OCI-LY1 (cell line): ENCODE measurements at regions not wholly inside any gene's neighbourhood (a gene's known extent, or its start where the extent isn't known, plus 50 kb on each side); places are given as distances from the start of the nearest gene placed in this dataset.

Experiments
- H2AFZ ChIP-seq: fragments of 200-600 bp; sonication (generic), shearing (Covaris generic); 2 replicates; pipeline ENCODE4 v1.6.0; 2014; ENCODE audit warnings: antibody characterized with exemption, mild to moderate bottlenecking, low read length
- H3F3A ChIP-seq: fragments of 200-600 bp; sonication (generic), shearing (Covaris generic); 2 replicates; pipeline ENCODE4 v1.6.0; 2014; ENCODE audit warnings: mild to moderate bottlenecking, antibody characterized with exemption, low read length, moderate library complexity; ENCODE audit not compliant: insufficient read depth
- H3K27ac ChIP-seq: fragments of 200-600 bp; sonication (generic); 2 replicates; pipeline ENCODE4 v1.5.1; 2014; ENCODE audit warnings: low read length, mixed run types, mild to moderate bottlenecking, low read depth; ENCODE audit not compliant: poor library complexity, severe bottlenecking
- H3K27me3 ChIP-seq: fragments of 200-600 bp; sonication (generic); 2 replicates; pipeline ENCODE4 v1.6.0; 2014; ENCODE audit warnings: antibody characterized with exemption, mild to moderate bottlenecking, low read length, moderate library complexity; ENCODE audit not compliant: insufficient read depth
- H3K36me3 ChIP-seq: fragments of 200-600 bp; sonication (generic); 2 replicates; pipeline ENCODE4 v1.6.1; 2014; ENCODE audit warnings: mild to moderate bottlenecking, antibody characterized with exemption, low read length, moderate library complexity, mixed read lengths; ENCODE audit not compliant: insufficient read depth
- H3K4me1 ChIP-seq: fragments of 200-600 bp; sonication (generic); 2 replicates; pipeline ENCODE4 v1.5.1; 2014; ENCODE audit warnings: mild to moderate bottlenecking, low read length, moderate library complexity; ENCODE audit not compliant: insufficient read depth, severe bottlenecking
- H3K4me2 ChIP-seq: fragments of 200-600 bp; sonication (generic), shearing (Covaris generic); 2 replicates; pipeline ENCODE4 v1.6.1; 2014; ENCODE audit warnings: low read length
- H3K4me3 ChIP-seq: fragments of 200-600 bp; sonication (generic); 2 replicates; pipeline ENCODE4 v1.5.1; 2014; ENCODE audit warnings: low read length, low read depth, mild to moderate bottlenecking, mixed read lengths; ENCODE audit not compliant: poor library complexity, severe bottlenecking
- H3K79me2 ChIP-seq: fragments of 200-600 bp; shearing (Covaris generic); 2 replicates; pipeline ENCODE4 v1.6.1; 2016; ENCODE audit warnings: mixed run types, low read length, mixed read lengths; ENCODE audit not compliant: insufficient read depth
- H3K9ac ChIP-seq: fragments of 200-600 bp; sonication (generic), shearing (Covaris generic); 2 replicates; pipeline ENCODE4 v1.6.1; 2014; ENCODE audit warnings: mild to moderate bottlenecking, low read length, mixed read lengths
- H3K9me2 ChIP-seq: fragments of 200-600 bp; sonication (generic), shearing (Covaris generic); 2 replicates; pipeline ENCODE4 v1.6.1; 2014; ENCODE audit warnings: low read depth, mild to moderate bottlenecking, low read length, mixed read lengths
- H3K9me3 ChIP-seq: fragments of 200-600 bp; shearing (Covaris generic); 2 replicates; pipeline ENCODE4 v1.6.1; 2014; ENCODE audit warnings: low read length, mixed read lengths
- H4K20me1 ChIP-seq: fragments of 200-600 bp; sonication (generic), shearing (Covaris generic); 2 replicates; pipeline ENCODE4 v1.6.0; 2016; ENCODE audit warnings: mild to moderate bottlenecking, low read length; ENCODE audit not compliant: insufficient read depth
- CTCF ChIP-seq: fragments of 200-600 bp; sonication (generic), shearing (Covaris generic); IDR thresholded peaks from 2 replicates; pipeline ENCODE4 v1.5.1; 2017; ENCODE audit warnings: mild to moderate bottlenecking, antibody characterized with exemption, low read length, moderate library complexity, mixed read lengths
- EZH2 ChIP-seq: fragments of 200-600 bp; sonication (generic), shearing (Covaris generic); IDR thresholded peaks from 2 replicates; pipeline ENCODE4 v1.8.0; 2017; ENCODE audit warnings: borderline replicate concordance, mixed run types, mild to moderate bottlenecking, antibody characterized with exemption, low read length, moderate library complexity, mixed read lengths

DNA sequence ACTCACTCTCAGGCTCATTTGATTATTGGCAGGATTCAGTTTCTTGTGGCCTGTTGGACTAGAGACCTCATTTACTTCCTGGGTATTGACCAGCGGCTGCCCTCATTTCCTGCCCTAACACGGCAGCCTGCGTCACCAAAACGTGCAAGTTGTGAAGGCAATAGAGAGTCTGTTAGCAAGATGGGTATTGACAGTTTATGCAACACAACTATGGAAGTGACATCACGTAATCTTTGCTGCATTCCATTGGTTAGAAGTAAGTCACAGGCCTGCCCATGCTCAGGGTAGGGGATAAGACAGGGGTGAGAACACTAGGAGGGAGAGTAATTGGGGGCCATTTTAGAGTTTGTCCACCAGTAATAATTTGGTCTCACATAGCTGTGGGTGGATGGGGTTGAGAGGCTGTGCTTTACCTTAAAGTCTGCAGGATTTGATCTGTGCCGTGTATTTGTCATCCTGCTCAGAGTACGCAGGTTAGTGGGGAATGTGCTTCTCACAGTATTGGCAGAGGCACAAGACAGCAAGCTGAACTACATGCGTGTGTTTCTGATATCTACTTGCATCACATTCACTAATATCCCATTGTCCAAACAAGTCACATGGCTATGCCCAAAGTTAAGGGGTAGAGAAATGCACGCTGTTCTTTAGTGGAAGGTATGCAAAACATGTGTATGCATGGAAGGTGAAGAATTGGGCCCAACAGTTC is 83.3 kb downstream of the EDEM1 start:
- Histone ChIP-seq H3K9ac (no peak overlapping the region), H3K9me3 (no peaks in the 10 kb centered on the region), H3K27ac (no peak overlapping the region), H3K36me3 (no peaks in the 10 kb centered on the region), H2AFZ (no peak overlapping the region), H3K4me3 (no peak overlapping the region), H3F3A (no peaks in the 10 kb centered on the region), H3K4me2 (no peak overlapping the region), H4K20me1 (no peaks in the 10 kb centered on the region), H3K9me2 (no peaks in the 10 kb centered on the region), H3K27me3 (no peaks in the 10 kb centered on the region), H3K79me2 (no peaks in the 10 kb centered on the region), H3K4me1 (no peaks in the 10 kb centered on the region)
- TF ChIP-seq EZH2 (no peak), CTCF (no peak)

DNA sequence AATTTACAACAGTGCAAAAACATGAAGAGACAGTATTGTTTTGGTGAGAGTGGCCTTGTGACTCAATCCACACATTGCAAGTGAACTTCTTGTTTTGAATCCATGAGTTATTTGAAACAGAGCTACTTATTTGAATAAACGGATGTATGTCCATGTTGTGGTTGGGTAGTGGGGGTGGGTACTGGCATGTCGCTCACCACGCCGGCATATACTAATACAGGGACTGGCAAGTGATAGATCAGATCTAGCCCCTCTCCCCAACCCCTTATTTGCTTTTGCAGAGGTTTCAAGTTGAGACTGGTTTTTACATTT is 83.8 kb downstream of the EDEM1 start:
- Histone ChIP-seq H3F3A (no peaks in the 10 kb centered on the region), H3K27ac (no peak overlapping the region), H2AFZ (no peak overlapping the region), H4K20me1 (no peaks in the 10 kb centered on the region), H3K9me2 (no peaks in the 10 kb centered on the region), H3K9me3 (no peaks in the 10 kb centered on the region), H3K9ac (no peak overlapping the region), H3K4me1 (no peaks in the 10 kb centered on the region), H3K4me3 (no peak overlapping the region), H3K79me2 (no peaks in the 10 kb centered on the region), H3K27me3 (no peaks in the 10 kb centered on the region), H3K4me2 (no peak overlapping the region), H3K36me3 (no peaks in the 10 kb centered on the region)
- TF ChIP-seq EZH2 (no peak), CTCF (no peak)

- Histone ChIP-seq H2AFZ (no peak overlapping the region), H3K9me3 (no peaks in the 10 kb centered on the region), H3K4me1 (no peaks in the 10 kb centered on the region), H3K27me3 (no peaks in the 10 kb centered on the region), H3F3A (no peaks in the 10 kb centered on the region), H3K27ac (no peak overlapping the region), H3K9ac (no peak overlapping the region), H3K9me2 (no peaks in the 10 kb centered on the region), H3K4me3 (no peak overlapping the region), H3K79me2 (no peaks in the 10 kb centered on the region), H3K4me2 (no peak overlapping the region), H4K20me1 (no peaks in the 10 kb centered on the region), H3K36me3 (no peaks in the 10 kb centered on the region)
- no peak for TF ChIP-seq CTCF
- TF ChIP-seq EZH2 = no peak
Measured at GRCh38 chr3:5272387-5272786, 84.9 kb downstream of the EDEM1 start.
